Spleen (tissue), 7 donors: ENCODE measurements at regions not wholly inside any gene's neighbourhood (a gene's known extent, or its start where the extent isn't known, plus 50 kb on each side); places are given as distances from the start of the nearest gene placed in this dataset.

Experiments
- CTCF ChIP-seq, 11 experiments: fragments of 200-600 bp in 7 of 11; fragments of 450-650 bp in 4 of 11; sonication (generic) in 4 of 11; IDR thresholded peaks in 8 of 11; conservative IDR thresholded peaks in 3 of 11; 1 replicate in 7 of 11; 2 replicates in 4 of 11; pipeline versions ENCODE4 v1.4.0 to v1.8.0; 2016 to 2021; ENCODE audit warnings: antibody characterized with exemption in 11 of 11, inconsistent platforms in 4 of 11, mild to moderate bottlenecking in 1 of 11
- POLR2A ChIP-seq, 3 donors: fragments of 450-650 bp; IDR thresholded peaks; one replicate each; pipeline ENCODE4 v1.5.1; 2017; ENCODE audit warnings: antibody characterized with exemption in 3 of 3, mild to moderate bottlenecking in 1 of 3
- donor health status: DM: no; HTN: no; CAD: no; lungs with moderate emphysema.
- donor health status: DM: no; HTN: no; CAD: no.
- donor health status: DM: no; HTN: no; CAD: no.

GRCh38 chr21:27831816-27832569, 865.1 kb upstream of the ADAMTS5 start:
- TF ChIP-seq CTCF (IDR thresholded peaks at IDR 0.05 in 8 of 11, conservative IDR thresholded peaks at IDR 0.05 in 3 of 11): no peak
- no peak for TF ChIP-seq POLR2A (IDR thresholded peaks at IDR 0.05)
